Pancreas (tissue), 10 donors: ENCODE measurements at regions not wholly inside any gene's neighbourhood (a gene's known extent, or its start where the extent isn't known, plus 50 kb on each side); places are given as distances from the start of the nearest gene placed in this dataset.

Experiments
- ATAC-seq, 4 donors: fragments of 200-7000 bp; cut with Tn5 transposase; one replicate each; pipeline versions ENCODE4 v1.8.0 to v1.9.1; 2020; ENCODE audit warnings: mild to moderate bottlenecking in 4 of 4, moderate library complexity in 4 of 4
- DNase-seq, 6 donors: peaks; one replicate each; pipeline ENCODE4 v3.0.0-alpha.2; 2020
- FAIRE-seq: peaks from 2 replicates; lab custom pipeline; 2012; peaks lifted over from hg19 to GRCh38; lab: Jason Lieb, UNC
- H3K27ac ChIP-seq, 4 donors: fragments of 200-600 bp; sonication (generic); 1 replicate in 3 of 4; 2 replicates in 1 of 4; pipeline versions ENCODE4 v1.5.0 to v1.8.0; 2020
- H3K27me3 ChIP-seq, 4 donors: fragments of 200-600 bp; one replicate each; pipeline ENCODE4 v1.8.0; 2021
- H3K36me3 ChIP-seq, 3 donors: fragments of 200-600 bp; sonication (generic) in 1 of 3; one replicate each; pipeline versions ENCODE4 v1.5.0 to v1.8.0; 2020 to 2021
- H3K4me1 ChIP-seq, 3 donors: fragments of 200-600 bp; one replicate each; pipeline ENCODE4 v1.8.0; 2021
- H3K4me3 ChIP-seq, 4 donors: fragments of 200-600 bp; sonication (generic) in 2 of 4; one replicate each; pipeline versions ENCODE4 v1.5.0 to v1.8.0; 2020 to 2021
- H3K9me3 ChIP-seq, 4 donors: fragments of 200-600 bp; one replicate each; pipeline ENCODE4 v1.8.0; 2021
- CTCF ChIP-seq, 4 donors: fragments of 200-600 bp; sonication (generic) in 3 of 4; IDR thresholded peaks; one replicate each; pipeline versions ENCODE4 v1.5.0 to v1.8.0; 2021; ENCODE audit warnings: antibody characterized with exemption in 4 of 4
- WGBS, 2 donors: extraction: QIAGEN DNeasy Blood & Tissue Kit; methylation state at CpG; one replicate each; pipeline ENCODE4 v1.1.7; 2013; 5-methylcytosine and 5-hydroxymethylcytosine counted together
- intact Hi-C, 3 donors: fragments of 100-400 bp; cut with DNase I; formaldehyde crosslinking; loops; one replicate each; pipeline versions ENCODE4 v1.11.1 to v1.14.2; 2022
- donor health status: healthy with polysubstance abuse.
- donor health status: DM: no; HTN: no; CAD: no; lungs with moderate emphysema.
- donor health status: DM: no; HTN: no; CAD: no.
- donor health status: control.
- donor health status: control.
- donor health status: Bipolar disorder and iron deficiency.
- donor health status: DM: yes; HTN: yes; CAD: no.
- donor health status: DM: no; HTN: no; CAD: no.
- donor health status: DM: no; HTN: no; CAD: no.
- donor health status: DM: yes; HTN: yes; CAD: no.

DNA sequence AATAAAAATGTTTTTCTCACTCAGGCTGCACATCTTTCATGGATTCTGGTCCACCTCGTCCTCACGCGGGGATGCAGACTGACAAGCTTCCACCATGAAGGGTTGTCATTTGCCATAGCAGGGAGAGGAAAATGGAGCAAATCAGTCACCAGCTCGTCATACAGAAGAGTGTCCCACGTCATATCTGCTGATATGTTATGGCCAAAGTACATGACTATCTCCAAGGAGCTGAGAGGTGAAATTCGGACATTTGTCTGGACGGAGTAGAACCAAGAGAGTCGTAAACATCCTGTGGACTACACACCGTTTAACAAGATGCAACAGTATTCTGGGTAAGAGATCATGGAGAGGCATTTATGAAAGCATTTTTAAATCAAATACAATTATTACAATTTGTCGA, 75.3 kb upstream of the MYOCD start:
- no peak overlapping the region for H3K4me3 ChIP-seq
- no peak for TF ChIP-seq CTCF (IDR thresholded peaks at IDR 0.05)
- no peaks in the 10 kb centered on the region for H3K4me1 ChIP-seq
- no peaks in the 10 kb centered on the region for H3K9me3 ChIP-seq
- intact Hi-C loops: no loop called here
- H3K27ac ChIP-seq: no peak overlapping the region
- DNase-seq: no peak
- no peak for ATAC-seq
- FAIRE-seq: no peak
- WGBS, 2 donors: 75 to 78% methylated on average over 10 of the region's 10 CpGs
- no peaks in the 10 kb centered on the region for H3K27me3 ChIP-seq
- H3K36me3 ChIP-seq: no peaks in the 10 kb centered on the region

- FAIRE-seq: no peak
Observed at GRCh38 chr17:12591021-12591735, 74.5 kb upstream of the MYOCD start.

DNA sequence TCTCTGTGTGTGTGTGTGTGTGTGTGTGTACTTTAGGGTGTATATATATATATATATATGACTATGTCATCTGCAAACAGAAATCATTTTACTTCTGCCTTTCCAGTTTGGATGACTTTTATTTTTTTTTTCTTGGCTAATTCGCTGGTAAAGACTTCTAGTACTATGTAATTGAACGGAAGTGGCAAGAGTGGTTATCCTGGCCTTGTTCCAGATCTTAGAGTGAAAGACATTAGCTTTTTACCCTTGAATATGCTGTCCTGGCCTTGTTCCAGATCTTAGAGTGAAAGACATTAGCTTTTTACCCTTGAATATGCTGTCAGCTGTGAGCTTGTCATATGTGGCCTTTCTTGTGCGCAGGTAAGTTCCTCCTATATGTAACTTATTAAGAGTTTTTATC, 72.7 kb upstream of the MYOCD start:
- ATAC-seq (no peak), FAIRE-seq (no peak), DNase-seq (no peak)
- H3K4me1 ChIP-seq: no peaks in the 10 kb centered on the region
- H3K4me3 ChIP-seq: no peak overlapping the region
- intact Hi-C loops: no loop called here
- no peaks in the 10 kb centered on the region for H3K9me3 ChIP-seq
- H3K27ac ChIP-seq: no peak overlapping the region
- TF ChIP-seq CTCF (IDR thresholded peaks at IDR 0.05): no peak
- no peaks in the 10 kb centered on the region for H3K36me3 ChIP-seq
- WGBS, 2 donors: 28 to 41% methylated on average over 3 of the region's 3 CpGs
- H3K27me3 ChIP-seq: no peaks in the 10 kb centered on the region

More at GRCh38 chr17:12591021-12591735, 74.5 kb upstream of the MYOCD start:
- no peak overlapping the region for H3K4me3 ChIP-seq
- H3K4me1 ChIP-seq: no peaks in the 10 kb centered on the region
- H3K27ac ChIP-seq: no peak overlapping the region
- 53 to 59% methylated on average over 7 of the region's 7 CpGs for WGBS, 2 donors
- H3K27me3 ChIP-seq: no peaks in the 10 kb centered on the region
- H3K36me3 ChIP-seq: no peaks in the 10 kb centered on the region
- intact Hi-C loops: no loop called here
- no peak for DNase-seq
- no peaks in the 10 kb centered on the region for H3K9me3 ChIP-seq
- TF ChIP-seq CTCF (IDR thresholded peaks at IDR 0.05): no peak
- no peak for ATAC-seq

DNA sequence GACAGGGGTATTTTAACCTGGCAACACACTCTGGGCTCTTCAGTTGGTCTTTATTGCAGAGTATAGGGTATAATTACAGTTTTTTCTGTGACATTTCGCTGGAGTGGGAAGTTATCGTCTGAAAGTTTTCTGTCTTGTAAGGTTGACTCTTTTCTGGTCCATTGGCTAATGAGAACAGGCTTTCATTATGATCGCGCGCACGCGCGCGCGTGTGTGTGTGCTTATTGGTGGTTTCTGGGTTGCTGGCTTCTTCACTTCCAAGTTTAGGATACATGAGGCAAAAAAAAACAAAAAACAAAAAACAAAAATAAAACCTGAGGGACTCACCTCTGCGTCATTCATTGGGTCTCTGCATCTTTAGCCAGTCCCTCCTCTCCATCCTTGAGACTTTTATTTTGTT, 68.7 kb upstream of the MYOCD start:
- H3K27ac ChIP-seq: no peak overlapping the region
- 92 to 96% methylated on average over 11 of the region's 11 CpGs for WGBS, 2 donors
- TF ChIP-seq CTCF (IDR thresholded peaks at IDR 0.05): no peak
- no peaks in the 10 kb centered on the region for H3K4me1 ChIP-seq
- DNase-seq (no peak), ATAC-seq (no peak), FAIRE-seq (no peak)
- H3K9me3 ChIP-seq: no peaks in the 10 kb centered on the region
- no peak overlapping the region for H3K4me3 ChIP-seq
- H3K27me3 ChIP-seq: peaks cover 0 to 4% (median 0%) of the 10 kb centered on the region in 4 donors
- H3K36me3 ChIP-seq: no peaks in the 10 kb centered on the region
- intact Hi-C loops: no loop called here

- FAIRE-seq (no peak), DNase-seq (no peak), ATAC-seq (no peak)
- H3K27me3 ChIP-seq: peaks cover 0 to 4% (median 0%) of the 10 kb centered on the region in 4 donors
- no peaks in the 10 kb centered on the region for H3K36me3 ChIP-seq
- no peak for TF ChIP-seq CTCF (IDR thresholded peaks at IDR 0.05)
- no peak overlapping the region for H3K4me3 ChIP-seq
- no peaks in the 10 kb centered on the region for H3K9me3 ChIP-seq
- intact Hi-C loops: no loop called here
- H3K27ac ChIP-seq: no peak overlapping the region
- 82 to 85% methylated on average over 3 of the region's 3 CpGs for WGBS, 2 donors
- no peaks in the 10 kb centered on the region for H3K4me1 ChIP-seq
Observed at GRCh38 chr17:12597895-12598294, 67.8 kb upstream of the MYOCD start.
